ENCODE measurements at regions not wholly inside any gene's neighbourhood (a gene's known extent, or its start where the extent isn't known, plus 50 kb on each side); places are given as distances from the start of the nearest gene placed in this dataset.
A peak's percentile ranks its signal among the peaks of the same experiment; 100 is the strongest.
"Not testable (repeated sequence)": the region's sequence is repeated elsewhere in the genome, so short reads cannot be mapped to it uniquely, and the experiment has no call there.

- no peak for ATAC-seq (ENCODE audit: poor library complexity)
Measured at GRCh38 chr6:141077355-141078333, 1055.1 kb upstream of the GJE1 start.

DNA sequence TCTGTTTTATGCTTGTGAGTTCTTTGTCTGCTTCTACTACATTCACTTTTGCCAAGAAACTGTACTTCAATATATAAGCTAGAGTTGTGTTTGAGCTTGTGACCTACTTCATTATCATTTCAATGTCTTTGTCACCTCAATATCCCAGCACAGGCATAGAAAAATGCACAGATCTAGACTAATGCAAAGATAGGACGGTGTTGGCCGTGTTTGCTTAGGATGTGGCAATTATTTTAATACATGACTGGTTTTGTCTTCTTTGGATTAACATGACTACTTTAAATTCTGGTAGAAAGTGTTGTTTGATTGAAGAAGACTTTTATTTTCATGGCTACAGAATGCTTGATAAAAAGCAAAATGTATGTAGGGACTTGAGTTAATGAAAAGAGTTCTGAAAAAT is 1075.0 kb upstream of the GJE1 start:
- intact Hi-C loops (cut with DNase I) = no loop called here
- ATAC-seq (ENCODE audit: poor library complexity) = no peak
- no peak for DNase-seq

More at GRCh38 chr6:141077355-141078333, 1055.1 kb upstream of the GJE1 start:
- intact Hi-C loops (cut with DNase I) = no loop called here
- DNase-seq = no peak

- intact Hi-C loops (cut with DNase I) = no loop called here
Measured at GRCh38 chr6:141056945-141057625, 1075.6 kb upstream of the GJE1 start.

GRCh38 chr6:141050471-141050870 is 1082.3 kb upstream of the GJE1 start:
- DNase-seq (no peak), ATAC-seq (ENCODE audit: poor library complexity) (peak; percentile 68)
- intact Hi-C loops (cut with DNase I) = no loop called here

More at GRCh38 chr6:141056945-141057625, 1075.6 kb upstream of the GJE1 start:
- DNase-seq = no peak
- ATAC-seq (ENCODE audit: poor library complexity) = no peak

DNA sequence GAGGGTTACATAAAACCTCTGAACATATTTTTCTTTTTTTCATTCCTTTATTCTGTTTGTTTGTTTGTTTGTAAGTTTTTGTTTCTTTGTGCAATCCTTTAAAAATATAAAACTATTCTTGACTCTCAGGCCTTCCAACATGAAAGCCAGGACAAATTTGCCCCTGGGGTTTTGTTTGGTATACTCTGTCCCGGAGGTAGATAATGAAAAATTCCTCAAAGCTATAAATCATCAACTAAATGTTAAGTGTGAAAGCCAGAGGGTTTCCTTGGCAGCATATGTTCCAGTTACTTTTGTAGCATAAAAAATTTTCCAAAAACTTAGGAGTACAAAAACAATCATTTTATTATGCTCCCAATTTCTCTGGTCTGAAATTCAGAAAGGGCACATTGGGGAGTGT is 1084.3 kb upstream of the GJE1 start:
- no peak for DNase-seq
- ATAC-seq (ENCODE audit: poor library complexity) = no peak
- intact Hi-C loops (cut with DNase I) = no loop called here

- ATAC-seq (ENCODE audit: poor library complexity); intact Hi-C loops (cut with DNase I); DNase-seq: not testable (repeated sequence)
Measured at GRCh38 chr6:141046496-141046895, 1086.2 kb upstream of the GJE1 start.

- DNase-seq = no peak
- intact Hi-C loops (cut with DNase I) = no loop called here
- ATAC-seq (ENCODE audit: poor library complexity) = no peak
Measured at GRCh38 chr6:141041596-141042087, 1091.1 kb upstream of the GJE1 start.

DNA sequence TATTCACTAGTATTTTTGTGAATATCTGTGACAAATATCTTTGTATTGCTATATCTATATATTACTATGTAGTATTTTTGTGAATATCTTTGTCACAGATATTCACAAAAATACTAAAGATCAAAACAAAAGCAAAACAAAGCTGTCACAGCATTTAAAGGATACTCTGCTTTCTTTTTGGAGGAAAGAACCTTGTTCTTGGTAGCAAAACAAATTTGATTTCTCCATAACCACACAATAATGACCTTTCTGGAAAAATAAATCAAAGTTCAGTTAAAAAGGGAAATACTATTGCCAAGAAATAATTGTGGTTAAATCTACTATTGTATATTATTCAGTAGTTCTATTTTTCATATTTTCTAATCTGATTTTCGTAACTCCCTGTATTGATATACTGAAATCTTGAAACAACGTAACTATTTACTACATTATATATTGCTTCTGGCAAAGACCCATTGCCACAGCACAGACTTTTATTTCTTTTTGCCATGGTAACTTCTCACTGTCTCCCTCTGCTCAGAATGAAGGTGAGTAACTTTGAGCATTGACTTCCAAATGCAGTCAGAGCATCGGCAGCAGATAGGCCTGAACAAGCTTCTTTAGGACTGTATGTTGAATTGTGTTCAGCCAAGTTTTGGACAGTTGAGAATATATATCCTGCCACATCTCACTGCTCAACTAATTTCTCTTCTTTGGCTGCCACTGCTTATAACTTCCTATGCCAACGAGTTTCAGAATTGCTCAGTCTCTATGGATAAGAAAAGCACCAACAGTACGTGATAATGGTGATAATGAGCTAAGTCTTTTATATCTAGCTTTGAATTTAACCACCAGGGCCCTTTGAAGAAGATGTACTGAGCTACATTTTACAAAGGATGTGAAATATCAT is 1097.2 kb upstream of the GJE1 start:
- DNase-seq (no peak), ATAC-seq (ENCODE audit: poor library complexity) (no peak)
- intact Hi-C loops (cut with DNase I) = no loop called here

GRCh38 chr6:141033101-141033500 is 1099.6 kb upstream of the GJE1 start:
- DNase-seq = no peak
- intact Hi-C loops (cut with DNase I) = no loop called here
- no peak for ATAC-seq (ENCODE audit: poor library complexity)

DNA sequence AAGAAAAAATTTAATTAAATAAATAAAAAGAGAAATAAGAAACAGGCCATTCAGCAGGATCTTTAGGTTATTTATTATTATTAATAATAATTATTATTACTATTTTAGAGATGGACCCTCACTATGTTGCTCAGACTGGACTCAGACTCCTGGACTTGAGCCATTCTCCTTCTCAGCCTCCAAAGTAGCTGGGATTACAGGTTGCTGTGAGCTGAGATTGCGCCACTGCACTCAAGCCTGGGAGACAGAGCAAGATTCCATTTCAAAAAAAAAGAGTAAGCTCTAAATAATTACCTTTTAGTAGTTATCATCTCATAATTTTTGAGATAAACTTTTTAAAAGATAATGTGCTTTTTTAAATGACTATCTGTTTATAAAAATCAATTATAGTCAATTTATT is 1102.8 kb upstream of the GJE1 start:
- no peak for DNase-seq
- intact Hi-C loops (cut with DNase I) = no loop called here
- ATAC-seq (ENCODE audit: poor library complexity) = no peak

DNA sequence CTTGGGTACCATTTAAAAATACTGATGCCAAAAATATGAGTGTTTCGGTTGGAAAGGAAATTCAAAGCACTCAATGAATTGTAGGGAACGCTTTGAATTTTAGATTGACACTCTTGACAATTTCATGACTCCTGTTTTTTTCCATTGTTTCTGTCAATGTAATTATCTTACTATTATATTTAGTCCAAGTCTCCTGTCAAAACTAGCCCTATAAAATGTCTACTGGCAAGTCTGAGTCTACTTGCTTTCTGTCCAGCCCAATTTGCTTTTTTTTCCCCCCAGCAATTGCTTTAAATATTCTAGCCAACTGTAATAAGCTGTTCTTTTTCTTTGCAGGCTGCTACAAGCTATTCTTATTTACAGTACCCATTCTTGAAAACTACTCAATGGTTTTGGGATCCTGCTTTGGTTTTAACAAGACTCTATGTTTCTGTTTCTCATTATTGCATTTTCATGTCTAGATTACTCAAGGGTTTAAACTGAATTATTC is 1103.9 kb upstream of the GJE1 start:
- DNase-seq (no peak), ATAC-seq (ENCODE audit: poor library complexity) (no peak)
- intact Hi-C loops (cut with DNase I) = no loop called here

DNA sequence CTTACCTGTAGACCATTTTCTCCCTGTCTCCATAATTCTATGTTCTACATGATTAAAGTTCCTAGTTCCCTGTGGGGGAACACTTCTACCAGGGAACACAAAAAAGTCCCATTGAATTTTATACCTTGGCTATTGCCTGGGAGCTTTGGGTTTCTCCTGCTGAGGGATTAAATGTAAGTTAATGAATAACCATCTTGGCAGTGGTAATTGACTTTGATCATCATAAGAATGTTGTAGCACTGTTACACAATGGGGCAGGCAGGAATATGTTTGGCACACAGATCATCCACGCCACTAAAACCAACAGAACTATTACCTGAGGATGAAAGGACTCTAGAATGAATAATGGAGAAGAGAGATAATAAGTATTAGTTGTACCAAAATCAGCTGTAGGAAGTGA is 1106.2 kb upstream of the GJE1 start:
- DNase-seq = no peak
- intact Hi-C loops (cut with DNase I) = no loop called here
- ATAC-seq (ENCODE audit: poor library complexity) = no peak

- ATAC-seq (ENCODE audit: poor library complexity) = no peak
- no peak for DNase-seq
- intact Hi-C loops (cut with DNase I) = no loop called here
Measured at GRCh38 chr6:141024526-141024925, 1108.2 kb upstream of the GJE1 start.

GRCh38 chr6:141017941-141018340 is 1114.8 kb upstream of the GJE1 start:
- intact Hi-C loops (cut with DNase I) = no loop called here
- no peak for DNase-seq
- ATAC-seq (ENCODE audit: poor library complexity) = no peak

- no peak for DNase-seq
- intact Hi-C loops (cut with DNase I) = no loop called here
- no peak for ATAC-seq (ENCODE audit: poor library complexity)
Measured at GRCh38 chr6:141000917-141001316, 1131.8 kb upstream of the GJE1 start.

GRCh38 chr6:140993515-140993914 is 1139.2 kb upstream of the GJE1 start:
- no peak for ATAC-seq (ENCODE audit: poor library complexity)
- intact Hi-C loops (cut with DNase I) = no loop called here

GRCh38 chr6:140992678-140993077 is 1140.0 kb upstream of the GJE1 start:
- no peak for ATAC-seq (ENCODE audit: poor library complexity)
- intact Hi-C loops (cut with DNase I) = no loop called here

More at GRCh38 chr6:140993515-140993914, 1139.2 kb upstream of the GJE1 start:
- DNase-seq = no peak

DNA sequence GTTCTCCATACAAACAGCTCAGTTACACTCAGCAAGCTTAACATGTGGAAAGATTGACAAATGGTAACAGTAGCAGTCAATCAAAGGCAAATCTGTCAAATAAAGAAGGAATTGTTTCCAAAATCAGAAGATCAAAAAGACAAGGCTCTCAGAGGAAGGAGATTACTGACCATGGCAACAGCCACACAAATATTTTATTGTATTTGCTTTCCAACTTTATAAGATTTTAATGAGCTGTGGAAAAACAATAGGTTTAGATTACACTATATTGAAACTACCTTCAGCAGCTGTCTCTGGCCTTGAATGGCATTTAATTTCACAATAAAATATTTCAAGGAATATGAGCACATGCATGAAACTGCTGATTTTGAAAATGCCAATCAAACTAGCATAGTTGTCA is 1143.9 kb upstream of the GJE1 start:
- no peak for ATAC-seq (ENCODE audit: poor library complexity)
- no peak for DNase-seq
- intact Hi-C loops (cut with DNase I) = no loop called here

More at GRCh38 chr6:140992678-140993077, 1140.0 kb upstream of the GJE1 start:
- no peak for DNase-seq
